Hindlimb muscle (tissue), 1 donor: ENCODE measurements at regions not wholly inside any gene's neighbourhood (a gene's known extent, or its start where the extent isn't known, plus 50 kb on each side); places are given as distances from the start of the nearest gene placed in this dataset.
"Not testable (repeated sequence)": the region's sequence is repeated elsewhere in the genome, so short reads cannot be mapped to it uniquely, and the experiment has no call there.

ENCODE experiments used
- DNase-seq: peaks from one replicate; pipeline ENCODE4 v3.0.0-alpha.2; 2013

- no peak for DNase-seq
These were observed 571.2 kb downstream of the LIG4 start for GRCh38 chr13:107644136-107644535.

DNA sequence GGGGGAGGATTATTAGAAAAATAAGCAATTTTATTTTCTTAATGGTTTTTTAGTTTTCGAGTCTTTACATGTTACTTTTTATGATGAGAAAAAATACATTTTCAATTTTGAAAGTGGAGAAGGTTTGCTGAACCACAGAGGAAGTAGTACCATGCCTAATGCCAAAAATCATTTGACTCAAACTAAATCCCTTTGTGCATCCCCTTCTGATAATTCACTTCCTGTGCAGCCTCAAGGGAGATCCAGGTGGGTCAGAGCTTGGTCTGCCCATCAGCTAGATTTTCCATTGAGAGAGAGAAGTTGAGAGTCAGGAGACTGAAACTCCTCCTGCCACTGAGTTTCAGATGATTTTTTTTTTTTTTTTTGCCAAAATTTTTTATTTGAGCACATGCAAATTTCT lies 571.7 kb downstream of the LIG4 start:
- DNase-seq, result no peak

- no peak for DNase-seq
These were observed 572.5 kb downstream of the LIG4 start for GRCh38 chr13:107642831-107643230.

DNA sequence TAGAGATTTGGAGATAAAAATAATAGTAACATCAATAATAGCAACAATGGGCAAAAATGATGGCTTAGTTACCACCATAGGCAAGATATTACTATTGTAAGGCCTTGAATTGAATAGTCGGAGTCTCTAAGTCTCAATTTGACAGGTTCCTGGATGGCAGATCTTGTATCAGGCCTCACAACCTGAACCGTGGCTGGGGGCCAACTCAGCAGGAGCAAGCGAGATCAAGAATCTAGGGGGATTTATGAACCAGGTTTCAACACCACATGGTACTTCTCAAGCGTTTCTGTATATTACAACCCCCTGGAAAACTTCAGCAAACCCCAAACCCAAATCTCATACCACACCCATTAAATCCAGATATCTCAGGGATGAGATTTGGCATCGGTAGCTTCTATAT lies 573.8 kb downstream of the LIG4 start:
- DNase-seq, result no peak

DNA sequence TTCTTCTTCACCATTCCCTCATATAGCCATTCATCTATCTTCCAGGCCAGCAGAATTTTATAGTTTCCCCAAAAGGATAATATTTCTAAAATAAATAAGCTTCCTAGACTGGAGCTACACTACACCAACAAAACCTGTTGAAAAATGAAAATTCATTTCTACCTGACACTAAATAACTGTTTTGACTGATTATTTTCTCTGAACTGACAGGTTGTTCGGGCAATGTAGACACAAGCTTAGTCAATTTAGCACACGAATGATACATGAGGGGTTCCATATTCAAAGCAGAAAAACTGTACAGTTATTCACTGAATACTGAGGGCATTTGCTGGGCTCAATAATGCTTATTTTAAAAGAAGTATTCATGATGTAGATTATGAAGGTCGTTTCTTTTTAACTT lies 589.7 kb downstream of the LIG4 start:
- DNase-seq, result no peak

- no peak for DNase-seq
These were observed 597.8 kb downstream of the LIG4 start for GRCh38 chr13:107617527-107617926.

- no peak for DNase-seq
These were observed 603.0 kb downstream of the LIG4 start for GRCh38 chr13:107612376-107612775.

DNA sequence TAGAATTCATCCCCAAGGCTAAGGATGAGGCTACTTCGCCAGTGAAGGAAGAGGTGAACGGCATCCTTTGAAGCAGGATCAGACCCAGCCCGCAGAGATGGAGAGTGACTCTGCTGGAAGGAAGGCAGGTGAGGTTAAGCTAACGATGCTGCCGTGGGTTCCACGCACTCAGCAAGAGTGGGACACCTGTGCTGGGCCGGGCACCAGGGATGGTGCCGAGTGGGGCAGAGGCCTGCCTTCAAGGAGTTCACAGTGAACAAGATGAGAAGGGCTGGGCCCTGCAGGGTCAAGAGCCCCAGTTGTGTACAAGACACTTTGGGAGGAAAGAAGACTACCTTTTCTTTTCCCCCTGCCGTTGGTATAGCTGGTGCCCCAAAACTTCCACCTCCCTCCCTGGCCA lies 606.6 kb downstream of the LIG4 start:
- DNase-seq, result no peak

GRCh38 chr13:107600971-107601370 lies 614.4 kb downstream of the LIG4 start:
- DNase-seq, result no peak

DNA sequence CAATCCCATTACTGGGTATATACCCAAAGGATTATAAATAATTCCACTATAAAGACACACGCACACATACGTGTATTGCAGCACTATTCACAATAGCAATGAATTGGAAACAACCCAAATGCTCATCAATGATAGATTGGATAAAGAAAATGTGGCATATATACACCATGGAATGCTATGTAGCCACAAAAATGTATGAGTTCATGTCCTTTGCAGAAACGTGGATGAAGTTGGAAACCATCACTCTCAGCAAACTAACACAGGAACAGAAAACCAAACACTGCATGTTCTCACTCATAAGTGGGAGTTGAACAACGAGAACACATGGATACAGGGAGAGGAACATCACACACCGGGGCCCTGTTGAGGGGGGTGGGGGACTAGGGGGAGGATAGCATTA lies 619.0 kb downstream of the LIG4 start:
- not testable (repeated sequence) for DNase-seq

DNA sequence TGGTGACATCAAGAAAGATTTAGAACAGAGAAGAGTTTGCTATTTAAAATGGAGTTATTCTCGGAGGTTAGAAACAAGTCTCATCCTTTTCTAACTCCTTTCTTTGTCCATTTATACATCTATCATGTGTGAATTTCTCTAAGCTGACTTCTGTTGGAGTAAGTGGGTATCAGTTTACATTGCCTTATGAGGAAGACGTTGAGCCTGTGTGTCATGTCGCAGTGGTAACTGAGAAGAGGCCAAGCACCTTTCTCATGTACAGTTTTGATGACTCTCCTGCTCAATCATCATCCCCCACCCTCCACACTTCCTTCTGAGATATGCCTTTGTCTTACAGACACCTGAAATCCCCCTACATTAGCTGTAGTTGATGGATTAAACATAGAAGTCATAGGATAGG lies 624.8 kb downstream of the LIG4 start:
- no peak for DNase-seq

GRCh38 chr13:107587681-107588080 lies 627.7 kb downstream of the LIG4 start:
- no peak for DNase-seq

DNA sequence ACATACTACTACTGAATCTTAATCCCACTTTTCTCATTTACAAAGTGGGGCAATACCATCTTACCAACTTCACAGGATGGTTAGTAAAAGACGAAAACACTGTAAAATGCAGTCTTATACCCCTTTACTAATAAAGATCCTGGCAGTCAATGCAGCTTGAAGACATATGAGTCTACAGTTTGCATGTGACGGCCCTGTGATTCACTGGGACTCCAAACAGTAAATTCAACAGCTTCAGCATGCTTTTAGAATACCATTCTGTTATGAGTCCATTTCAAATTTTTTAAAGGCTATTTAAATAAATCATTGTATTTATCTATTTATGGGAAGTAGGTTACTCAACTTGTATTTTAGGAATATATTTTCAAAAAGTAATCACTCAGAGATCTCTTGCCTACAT lies 629.1 kb downstream of the LIG4 start:
- no peak for DNase-seq

DNA sequence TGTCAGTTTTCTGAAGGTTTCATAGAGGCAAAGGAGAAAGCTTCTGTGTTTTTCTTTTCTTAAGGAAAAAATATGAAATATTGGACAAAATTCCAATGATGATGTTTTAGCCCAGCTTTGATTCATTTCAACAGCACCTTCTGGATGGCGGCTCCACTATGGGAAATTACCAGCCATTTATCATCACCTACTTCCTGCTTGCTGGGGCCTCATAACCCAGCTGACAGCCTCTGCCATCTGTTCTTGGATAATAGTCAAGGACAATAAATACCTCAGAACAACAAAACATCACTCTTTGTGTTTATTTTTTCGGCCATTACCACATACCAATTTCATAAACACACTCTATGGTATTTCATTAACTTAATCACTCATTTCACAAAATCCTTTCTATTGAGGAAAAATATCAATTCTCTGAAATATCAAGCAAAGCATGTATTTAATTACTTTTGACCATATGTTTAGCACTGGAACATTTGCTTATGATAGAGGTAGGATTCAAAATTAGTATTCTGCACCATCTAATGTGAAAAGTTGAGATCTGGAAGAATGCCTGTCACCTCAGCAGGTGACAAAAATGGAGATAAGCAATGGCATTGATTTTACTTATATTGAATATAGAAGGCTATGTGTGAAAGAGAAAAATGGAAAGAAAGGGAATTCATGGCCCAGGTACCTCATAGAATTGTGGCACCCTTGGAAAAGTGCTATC lies 629.7 kb downstream of the LIG4 start:
- no peak for DNase-seq

- DNase-seq, result no peak
These were observed 633.2 kb downstream of the LIG4 start for GRCh38 chr13:107582171-107582570.

DNA sequence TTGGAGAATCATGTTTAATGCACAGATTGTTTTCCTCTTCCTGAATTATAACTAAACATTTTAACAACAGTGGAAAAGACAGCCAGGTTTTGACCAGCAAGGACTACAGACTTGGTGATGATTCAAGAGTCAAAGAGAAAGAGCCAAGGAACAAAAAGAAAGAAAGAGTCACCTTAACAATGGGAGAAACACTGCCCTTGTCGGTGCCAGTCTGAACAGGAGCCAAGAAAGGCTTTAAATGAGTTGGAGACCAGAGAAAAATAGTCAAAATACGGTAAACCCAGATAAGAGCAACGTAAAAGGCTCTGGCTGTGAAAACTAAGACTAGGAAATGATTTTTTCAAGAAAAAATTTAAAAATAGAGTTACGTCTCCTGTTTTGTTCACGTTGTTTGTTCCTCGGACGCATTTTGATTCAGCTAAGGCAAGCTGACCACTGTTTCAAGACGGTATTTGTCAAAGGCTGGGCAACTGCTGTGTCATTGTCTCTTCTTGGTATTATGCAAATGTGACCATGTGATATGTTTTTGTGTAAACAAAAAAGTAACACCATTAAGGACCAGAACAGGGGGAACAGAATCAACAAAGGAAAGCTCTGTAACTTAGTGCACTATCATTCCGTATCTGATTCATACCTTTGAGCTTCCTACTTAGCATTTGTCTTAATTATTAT lies 634.5 kb downstream of the LIG4 start:
- DNase-seq, result no peak

GRCh38 chr13:107576430-107576829 lies 638.9 kb downstream of the LIG4 start:
- no peak for DNase-seq

- DNase-seq, result no peak
These were observed 640.7 kb downstream of the LIG4 start for GRCh38 chr13:107574517-107575210.

- DNase-seq, result no peak
These were observed 642.2 kb downstream of the LIG4 start for GRCh38 chr13:107573184-107573583.

DNA sequence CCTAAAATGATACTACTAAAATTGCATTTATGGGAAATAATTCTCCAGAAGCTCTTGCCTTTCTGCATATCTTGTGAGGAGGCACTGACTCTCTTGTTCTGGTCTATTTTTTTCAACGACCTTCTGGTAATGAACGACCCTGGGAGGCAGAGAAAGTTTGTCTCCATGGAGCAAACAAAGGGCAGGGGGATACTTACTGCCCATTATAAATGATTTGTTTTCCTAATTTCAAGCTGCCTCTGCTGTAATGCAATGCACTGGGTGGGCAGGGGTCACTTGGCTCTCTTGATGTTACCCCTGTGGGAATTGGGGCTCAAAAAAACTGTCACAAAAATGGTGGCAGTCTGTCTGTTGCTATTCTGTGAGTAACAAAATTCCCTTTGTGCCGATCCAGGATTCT lies 643.2 kb downstream of the LIG4 start:
- no peak for DNase-seq

- DNase-seq, result no peak
These were observed 647.2 kb downstream of the LIG4 start for GRCh38 chr13:107568181-107568580.

DNA sequence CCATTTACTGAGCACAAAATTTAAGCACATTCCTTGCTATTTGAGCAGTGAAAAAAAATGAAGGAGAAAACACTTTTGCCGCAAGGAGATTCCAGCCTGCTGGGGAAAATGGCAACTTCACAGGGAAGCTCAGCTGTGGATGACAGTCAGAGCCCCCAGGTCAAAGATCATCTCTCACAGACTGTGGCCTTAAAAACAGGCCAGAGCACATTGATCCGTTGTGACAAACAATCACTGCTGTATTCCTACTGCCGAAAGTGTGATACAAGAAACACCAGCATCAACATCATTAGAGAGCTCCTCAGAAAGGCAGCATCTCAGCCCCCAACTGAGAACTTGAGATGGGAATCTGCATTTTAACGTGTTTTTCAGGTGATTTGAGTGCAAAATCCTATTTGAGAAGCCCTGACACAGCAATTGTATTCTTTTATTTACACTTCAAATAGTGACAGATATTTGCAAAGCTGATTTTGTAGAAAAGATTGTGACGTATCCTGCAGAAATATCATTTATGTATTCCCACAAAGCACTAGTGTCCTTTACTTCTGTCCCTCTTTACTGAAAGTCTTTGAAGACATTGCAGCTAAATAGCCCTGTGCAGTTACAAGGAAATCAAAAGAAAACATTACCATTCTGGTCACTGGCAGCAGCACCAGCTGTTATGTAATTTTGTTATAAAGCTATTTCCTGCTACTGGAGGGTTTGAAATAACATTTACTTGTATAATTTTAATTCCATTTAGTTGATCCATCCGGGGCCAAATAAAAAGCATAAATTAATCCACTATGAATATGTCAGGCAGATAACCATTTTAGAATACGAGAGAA lies 652.0 kb downstream of the LIG4 start:
- no peak for DNase-seq

DNA sequence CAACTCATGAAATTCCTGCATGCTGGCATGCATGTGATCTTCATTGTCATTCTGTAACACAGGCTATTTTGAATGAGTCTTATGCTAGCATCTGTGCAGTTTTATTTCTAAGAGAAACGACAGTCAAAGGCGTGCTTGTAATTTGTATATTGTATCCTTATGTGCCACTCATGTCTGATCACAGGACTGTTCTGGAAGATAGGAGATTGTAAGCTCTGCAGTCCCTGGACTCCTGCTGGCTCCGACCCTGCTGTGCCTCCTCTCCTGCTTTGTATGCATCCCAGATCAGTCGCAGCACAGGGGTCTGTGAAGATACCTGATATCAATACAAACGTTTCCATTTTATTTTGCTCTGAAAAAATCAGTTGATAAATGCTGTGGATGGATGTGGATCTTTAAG lies 653.1 kb downstream of the LIG4 start:
- DNase-seq, result no peak
